Esophagus (tissue), 2 donors: ENCODE measurements at regions not wholly inside any gene's neighbourhood (a gene's known extent, or its start where the extent isn't known, plus 50 kb on each side); places are given as distances from the start of the nearest gene placed in this dataset.

Experiments
- H3K27ac ChIP-seq, 2 donors: one replicate each; pipeline ENCODE4 v1.5.1; 2013; ENCODE audit warnings: low read depth in 2 of 2, mild to moderate bottlenecking in 2 of 2, inconsistent platforms in 1 of 2, low read length in 1 of 2, moderate library complexity in 1 of 2
- H3K27me3 ChIP-seq, 2 donors: one replicate each; pipeline ENCODE4 v1.6.1; 2013; ENCODE audit warnings: low read length in 2 of 2, control low read depth in 1 of 2, mild to moderate bottlenecking in 1 of 2; ENCODE audit not compliant: insufficient read depth in 2 of 2, control insufficient read depth in 1 of 2
- H3K36me3 ChIP-seq, 2 donors: one replicate each; pipeline ENCODE4 v1.6.1; 2013; ENCODE audit warnings: low read length in 1 of 2; ENCODE audit not compliant: control insufficient read depth in 2 of 2, insufficient read depth in 2 of 2
- H3K4me1 ChIP-seq, 2 donors: one replicate each; pipeline ENCODE4 v1.6.1; 2013; ENCODE audit warnings: low read length in 1 of 2; ENCODE audit not compliant: control insufficient read depth in 2 of 2, insufficient read depth in 2 of 2
- H3K4me3 ChIP-seq, 2 donors: one replicate each; pipeline ENCODE4 v1.5.1; 2013; ENCODE audit warnings: low read length in 2 of 2, mild to moderate bottlenecking in 2 of 2, low read depth in 1 of 2, moderate library complexity in 1 of 2
- H3K9me3 ChIP-seq, 2 donors: one replicate each; pipeline ENCODE4 v1.6.1; 2013; ENCODE audit warnings: mild to moderate bottlenecking in 2 of 2, low read depth in 1 of 2, low read length in 1 of 2, moderate library complexity in 1 of 2; ENCODE audit not compliant: control insufficient read depth in 2 of 2, insufficient read depth in 1 of 2
- WGBS, 2 donors: extraction: QIAGEN DNeasy Blood & Tissue Kit; methylation state at CpG; one replicate each; pipeline ENCODE4 v1.1.7; 2013; 5-methylcytosine and 5-hydroxymethylcytosine counted together
- donor health status: healthy with polysubstance abuse.
- donor health status: Bipolar disorder and iron deficiency.

GRCh38 chr6:113668641-113669408 lies 188.3 kb upstream of the MARCKS start:
- Histone ChIP-seq H3K36me3 (no peaks in the 10 kb centered on the region), H3K9me3 (no peaks in the 10 kb centered on the region), H3K27ac (no peak overlapping the region), H3K4me3 (no peak overlapping the region), H3K4me1 (no peaks in the 10 kb centered on the region), H3K27me3 (no peaks in the 10 kb centered on the region)
- WGBS, 2 donors = 37 to 38% methylated on average over 1 of the region's 1 CpG

GRCh38 chr6:113669606-113670005 lies 187.5 kb upstream of the MARCKS start:
- Histone ChIP-seq H3K27me3 (no peaks in the 10 kb centered on the region), H3K27ac (no peak overlapping the region), H3K4me3 (no peak overlapping the region), H3K36me3 (no peaks in the 10 kb centered on the region), H3K9me3 (no peaks in the 10 kb centered on the region), H3K4me1 (no peaks in the 10 kb centered on the region)
- 59 to 70% methylated on average over 2 of the region's 2 CpGs for WGBS, 2 donors

- H3K4me3 ChIP-seq = no peak overlapping the region
- H3K4me1 ChIP-seq = no peaks in the 10 kb centered on the region
- no peaks in the 10 kb centered on the region for H3K27me3 ChIP-seq
- H3K36me3 ChIP-seq = no peaks in the 10 kb centered on the region
- H3K9me3 ChIP-seq = no peaks in the 10 kb centered on the region
- 14 to 29% methylated on average over 1 of the region's 1 CpG for WGBS, 2 donors
- no peak overlapping the region for H3K27ac ChIP-seq
These were observed 185.7 kb upstream of the MARCKS start for GRCh38 chr6:113671421-113671820.

- no peak overlapping the region for H3K27ac ChIP-seq
- H3K9me3 ChIP-seq = no peaks in the 10 kb centered on the region
- no peaks in the 10 kb centered on the region for H3K36me3 ChIP-seq
- H3K4me3 ChIP-seq = no peak overlapping the region
- 56 to 58% methylated on average over 8 of the region's 8 CpGs for WGBS, 2 donors
- H3K27me3 ChIP-seq = no peaks in the 10 kb centered on the region
- no peaks in the 10 kb centered on the region for H3K4me1 ChIP-seq
These were observed 184.5 kb upstream of the MARCKS start for GRCh38 chr6:113672491-113673149.

- no peaks in the 10 kb centered on the region for H3K27me3 ChIP-seq
- H3K27ac ChIP-seq = no peak overlapping the region
- no peaks in the 10 kb centered on the region for H3K36me3 ChIP-seq
- 62% methylated on average over 4 of the region's 4 CpGs for WGBS, 2 donors
- no peaks in the 10 kb centered on the region for H3K9me3 ChIP-seq
- no peak overlapping the region for H3K4me3 ChIP-seq
- no peaks in the 10 kb centered on the region for H3K4me1 ChIP-seq
These were observed 183.1 kb upstream of the MARCKS start for GRCh38 chr6:113674075-113674474.

- WGBS, 2 donors = 56 to 69% methylated on average over 4 of the region's 4 CpGs
- H3K4me1 ChIP-seq = no peaks in the 10 kb centered on the region
- H3K4me3 ChIP-seq = no peak overlapping the region
- H3K36me3 ChIP-seq = no peaks in the 10 kb centered on the region
- no peaks in the 10 kb centered on the region for H3K9me3 ChIP-seq
- H3K27ac ChIP-seq = no peak overlapping the region
- no peaks in the 10 kb centered on the region for H3K27me3 ChIP-seq
These were observed 181.1 kb upstream of the MARCKS start for GRCh38 chr6:113676057-113676456.

GRCh38 chr6:113676968-113677367 lies 180.2 kb upstream of the MARCKS start:
- Histone ChIP-seq H3K9me3 (no peaks in the 10 kb centered on the region), H3K36me3 (no peaks in the 10 kb centered on the region), H3K27ac (no peak overlapping the region), H3K4me3 (no peak overlapping the region), H3K4me1 (no peaks in the 10 kb centered on the region), H3K27me3 (no peaks in the 10 kb centered on the region)
- WGBS, 2 donors = 82 to 86% methylated on average over 1 of the region's 1 CpG

GRCh38 chr6:113679051-113679450 lies 178.1 kb upstream of the MARCKS start:
- H3K36me3 ChIP-seq = no peaks in the 10 kb centered on the region
- H3K9me3 ChIP-seq = no peaks in the 10 kb centered on the region

GRCh38 chr6:113680301-113680700 lies 176.8 kb upstream of the MARCKS start:
- no peaks in the 10 kb centered on the region for H3K4me1 ChIP-seq
- H3K36me3 ChIP-seq = no peaks in the 10 kb centered on the region
- 87 to 90% methylated on average over 2 of the region's 2 CpGs for WGBS, 2 donors
- no peak overlapping the region for H3K4me3 ChIP-seq
- no peaks in the 10 kb centered on the region for H3K27me3 ChIP-seq
- H3K9me3 ChIP-seq = no peaks in the 10 kb centered on the region
- H3K27ac ChIP-seq = no peak overlapping the region

More at GRCh38 chr6:113679051-113679450, 178.1 kb upstream of the MARCKS start:
- Histone ChIP-seq H3K4me1 (no peaks in the 10 kb centered on the region), H3K27ac (no peak overlapping the region), H3K4me3 (no peak overlapping the region), H3K27me3 (no peaks in the 10 kb centered on the region)
- 62 to 80% methylated on average over 3 of the region's 3 CpGs for WGBS, 2 donors

- no peaks in the 10 kb centered on the region for H3K27me3 ChIP-seq
- no peaks in the 10 kb centered on the region for H3K36me3 ChIP-seq
- H3K27ac ChIP-seq = peak overlapping the region in 1 of 2 donors; percentile 52
- WGBS, 2 donors = 80 to 89% methylated on average over 3 of the region's 3 CpGs
- H3K4me1 ChIP-seq = no peaks in the 10 kb centered on the region
- no peak overlapping the region for H3K4me3 ChIP-seq
- no peaks in the 10 kb centered on the region for H3K9me3 ChIP-seq
These were observed 173.2 kb upstream of the MARCKS start for GRCh38 chr6:113683968-113684367.
